ENCODE measurements at regions not wholly inside any gene's neighbourhood (a gene's known extent, or its start where the extent isn't known, plus 50 kb on each side); places are given as distances from the start of the nearest gene placed in this dataset.

- Histone ChIP-seq H3K27me3 (ENCODE audit: insufficient read depth, poor library complexity, severe bottlenecking) (no peaks in the 10 kb centered on the region), H3K4me3 (replicated peaks; ENCODE audit: insufficient read depth, low read length) (no peak overlapping the region), H3K27ac (replicated peaks) (no peak overlapping the region)
- DNase-seq (ENCODE audit: low read depth in 1 of 2, low spot score in 1 of 2) = no peak
- no peak for TF ChIP-seq SPI1 (IDR thresholded peaks at IDR 0.05; ENCODE audit: borderline replicate concordance, low read depth)
- TF ChIP-seq POLR2AphosphoS5 (IDR thresholded peaks at IDR 0.05; ENCODE audit: low read depth) = no peak
- TF ChIP-seq REST (IDR thresholded peaks at IDR 0.05; ENCODE audit: insufficient replicate concordance, low read depth) = no peak
- no peak for TF ChIP-seq CTCF (IDR thresholded peaks at IDR 0.05; ENCODE audit: insufficient read depth, low read length)
- TF ChIP-seq GABPA (IDR thresholded peaks at IDR 0.05; ENCODE audit: low read depth) = no peak
These were observed 598.6 kb downstream of the TBC1D32 start for GRCh38 chr6:120735641-120736040.

GRCh38 chr6:120711255-120711654, 623.0 kb downstream of the TBC1D32 start:
- no peak overlapping the region for H3K27ac ChIP-seq (replicated peaks)
- no peaks in the 10 kb centered on the region for H3K27me3 ChIP-seq (ENCODE audit: insufficient read depth, poor library complexity, severe bottlenecking)
- DNase-seq (ENCODE audit: low read depth in 1 of 2, low spot score in 1 of 2) = no peak
- H3K4me3 ChIP-seq (replicated peaks; ENCODE audit: insufficient read depth, low read length) = no peak overlapping the region
- TF ChIP-seq GABPA (IDR thresholded peaks at IDR 0.05; ENCODE audit: low read depth) (no peak), POLR2AphosphoS5 (IDR thresholded peaks at IDR 0.05; ENCODE audit: low read depth) (no peak), CTCF (IDR thresholded peaks at IDR 0.05; ENCODE audit: insufficient read depth, low read length) (no peak)

GRCh38 chr6:120700001-120700400, 634.3 kb downstream of the TBC1D32 start:
- no peak overlapping the region for H3K27ac ChIP-seq (replicated peaks)
- no peak for DNase-seq (ENCODE audit: low read depth in 1 of 2, low spot score in 1 of 2)
- H3K4me3 ChIP-seq (replicated peaks; ENCODE audit: insufficient read depth, low read length) = no peak overlapping the region
- no peaks in the 10 kb centered on the region for H3K27me3 ChIP-seq (ENCODE audit: insufficient read depth, poor library complexity, severe bottlenecking)
- TF ChIP-seq REST (IDR thresholded peaks at IDR 0.05; ENCODE audit: insufficient replicate concordance, low read depth) (no peak), CTCF (IDR thresholded peaks at IDR 0.05; ENCODE audit: insufficient read depth, low read length) (no peak), POLR2AphosphoS5 (IDR thresholded peaks at IDR 0.05; ENCODE audit: low read depth) (no peak), SPI1 (IDR thresholded peaks at IDR 0.05; ENCODE audit: borderline replicate concordance, low read depth) (no peak), GABPA (IDR thresholded peaks at IDR 0.05; ENCODE audit: low read depth) (no peak)

GRCh38 chr6:120686492-120686891, 647.8 kb downstream of the TBC1D32 start:
- H3K27me3 ChIP-seq (ENCODE audit: insufficient read depth, poor library complexity, severe bottlenecking) = no peaks in the 10 kb centered on the region
- H3K4me3 ChIP-seq (replicated peaks; ENCODE audit: insufficient read depth, low read length) = no peak overlapping the region
- TF ChIP-seq REST (IDR thresholded peaks at IDR 0.05; ENCODE audit: insufficient replicate concordance, low read depth) = no peak
- TF ChIP-seq SPI1 (IDR thresholded peaks at IDR 0.05; ENCODE audit: borderline replicate concordance, low read depth) = no peak
- TF ChIP-seq POLR2AphosphoS5 (IDR thresholded peaks at IDR 0.05; ENCODE audit: low read depth) = no peak
- TF ChIP-seq CTCF (IDR thresholded peaks at IDR 0.05; ENCODE audit: insufficient read depth, low read length) = no peak
- TF ChIP-seq GABPA (IDR thresholded peaks at IDR 0.05; ENCODE audit: low read depth) = no peak
- no peak for DNase-seq (ENCODE audit: low read depth in 1 of 2, low spot score in 1 of 2)
- H3K27ac ChIP-seq (replicated peaks) = no peak overlapping the region

All from HL-60 (cell line).